HepG2 (cell line): ENCODE measurements at regions not wholly inside any gene's neighbourhood (a gene's known extent, or its start where the extent isn't known, plus 50 kb on each side); places are given as distances from the start of the nearest gene placed in this dataset.

Experiments used
- ATAC-seq: fragments of 200-7000 bp; cut with Tn5 transposase; 3 replicates; pipeline ENCODE4 v1.9.1; 2020; ENCODE audit warnings: mild to moderate bottlenecking, moderate library complexity
- BruUV-seq: library from RNA; stranded (reverse); fragments of 400-500 nt; replicated peaks from 2 replicates; lab custom pipeline; 2021; lab: Mats Ljungman, UMichigan
- CTCF ChIA-PET: fragments of 300-600 bp; formaldehyde crosslinking; extraction: SDS; loops from one replicate; lab custom pipeline; 2021; ENCODE audit warnings: low total read pairs, inconsistent platforms, low intra/inter-chr PET ratio; lab: Yijun Ruan, JAX
- POLR2A ChIA-PET: fragments of 350-600 bp; sonication (Branson Sonifier 250); formaldehyde crosslinking; loops from one replicate; lab custom pipeline; 2020; ENCODE audit warnings: antibody characterized with exemption, inconsistent platforms; lab: Yijun Ruan, JAX
- DNase-seq: peaks from one replicate; pipeline ENCODE4 v3.0.0-alpha.2; 2015; ENCODE audit warnings: low spot score
- FAIRE-seq: peaks from 3 replicates; lab custom pipeline; 2011; peaks lifted over from hg19 to GRCh38; lab: Jason Lieb, UNC
- H2AFZ ChIP-seq: one replicate; pipeline ENCODE4 v1.6.1; 2011; ENCODE audit warnings: low read length, inconsistent platforms
- H3K27ac ChIP-seq: fragments of 300-600 bp; 3 replicates; pipeline ENCODE4 v1.8.0; 2011; ENCODE audit warnings: mixed run types, mild to moderate bottlenecking, mixed read lengths, low read length, inconsistent platforms; ENCODE audit not compliant: insufficient read depth; ENCODE audit errors: extremely low read length
- H3K27me3 ChIP-seq, 2 experiments: fragments of 200-600 bp in 1 of 2; 2 replicates in 1 of 2; 3 replicates in 1 of 2; pipeline versions ENCODE4 v1.6.0 to v1.8.0; 2011; ENCODE audit warnings: low read length in 2 of 2, mild to moderate bottlenecking in 2 of 2, moderate library complexity in 2 of 2, inconsistent platforms in 1 of 2; ENCODE audit not compliant: insufficient read depth in 2 of 2, control insufficient read depth in 1 of 2
- H3K36me3 ChIP-seq, 2 experiments: fragments of 200-600 bp in 1 of 2; replicated peaks in 1 of 2; 2 replicates in 1 of 2; 3 replicates in 1 of 2; pipeline versions ENCODE4 v1.5.1 to v1.8.0; 2011; ENCODE audit warnings: low read length in 2 of 2, inconsistent platforms in 1 of 2; ENCODE audit not compliant: insufficient read depth in 2 of 2, control insufficient read depth in 1 of 2
- H3K4me1 ChIP-seq: 2 replicates; pipeline ENCODE4 v1.5.1; 2012; ENCODE audit warnings: low read length, inconsistent platforms; ENCODE audit not compliant: insufficient read depth
- H3K4me2 ChIP-seq: 2 replicates; pipeline ENCODE4 v1.6.0; 2011; ENCODE audit warnings: low read depth, low read length, inconsistent platforms
- H3K4me3 ChIP-seq, 3 experiments: fragments of 200-600 bp in 1 of 3; sonication (generic), shearing (Covaris generic) in 1 of 3; replicated peaks in 1 of 3; 2 replicates each; pipeline ENCODE4 v1.5.1; 2011 to 2016; ENCODE audit warnings: low read length in 3 of 3, inconsistent platforms in 2 of 3, low read depth in 2 of 3, mild to moderate bottlenecking in 2 of 3, control low read depth in 1 of 3, mixed read lengths in 1 of 3; ENCODE audit not compliant: insufficient read depth in 1 of 3
- H3K79me2 ChIP-seq: one replicate; pipeline ENCODE4 v1.6.1; 2011; ENCODE audit warnings: low read length, inconsistent platforms; ENCODE audit not compliant: insufficient read depth
- H3K9ac ChIP-seq: 2 replicates; pipeline ENCODE4 v1.6.0; 2011; ENCODE audit warnings: mild to moderate bottlenecking, low read depth, low read length, inconsistent platforms; ENCODE audit not compliant: insufficient read depth
- H3K9me3 ChIP-seq: 2 replicates; pipeline ENCODE4 v1.5.1; 2012; ENCODE audit warnings: mild to moderate bottlenecking, low read length
- H4K20me1 ChIP-seq: 2 replicates; pipeline ENCODE4 v1.6.0; 2011; ENCODE audit warnings: inconsistent platforms, mild to moderate bottlenecking, low read length, moderate library complexity; ENCODE audit not compliant: insufficient read depth
- FOXO1 ChIP-seq: sonication (generic); formaldehyde crosslinking; IDR thresholded peaks from 2 replicates; pipeline ENCODE4 v1.4.0; 2020; ENCODE audit warnings: missing genetic modification reagents
- FOXO4 ChIP-seq: sonication (generic); formaldehyde crosslinking; conservative IDR thresholded peaks from 2 replicates; pipeline ENCODE4 v1.8.1; 2023; ENCODE audit warnings: missing genetic modification reagents
- HIVEP1 ChIP-seq: sonication (generic); formaldehyde crosslinking; IDR thresholded peaks from 2 replicates; pipeline ENCODE4 v1.4.0; 2020; ENCODE audit warnings: mild to moderate bottlenecking, missing genetic modification reagents
- KAT8 ChIP-seq: IDR thresholded peaks from 2 replicates; pipeline ENCODE4 v1.6.1; 2016; ENCODE audit warnings: missing genetic modification reagents, missing compliant biosample characterization
- KLF9 ChIP-seq: IDR thresholded peaks from 2 replicates; pipeline ENCODE4 v1.6.1; 2016; ENCODE audit warnings: low read depth
- MIER3 ChIP-seq: IDR thresholded peaks from 2 replicates; pipeline ENCODE4 v1.6.1; 2016; ENCODE audit warnings: missing compliant biosample characterization, borderline replicate concordance
- PRPF4 ChIP-seq: fragments of 200-400 bp; formaldehyde crosslinking; IDR thresholded peaks from 2 replicates; pipeline ENCODE4 v1.6.1; 2016; ENCODE audit warnings: low read length, low read depth; ENCODE audit not compliant: poor library complexity, severe bottlenecking
- SMC3 ChIP-seq: IDR thresholded peaks from 2 replicates; pipeline ENCODE4 v1.6.1; 2011; ENCODE audit warnings: low read length, improper control_type of control experiment
- UBTF ChIP-seq: sonication (generic); formaldehyde crosslinking; IDR thresholded peaks from 2 replicates; pipeline ENCODE4 v1.4.0; 2020; ENCODE audit warnings: mild to moderate bottlenecking, missing genetic modification reagents
- YY1 ChIP-seq: IDR thresholded peaks from 2 replicates; pipeline ENCODE4 v1.6.1; 2011; ENCODE audit warnings: low read length, low read depth, moderate library complexity, mild to moderate bottlenecking; ENCODE audit not compliant: insufficient read depth, insufficient replicate concordance
- ZBTB20 ChIP-seq: sonication (generic); formaldehyde crosslinking; IDR thresholded peaks from 2 replicates; pipeline ENCODE4 v1.8.1; 2023; ENCODE audit warnings: missing genetic modification reagents, low read depth, mild to moderate bottlenecking, borderline replicate concordance
- ZMYM4 ChIP-seq: sonication (generic); formaldehyde crosslinking; IDR thresholded peaks from 2 replicates; pipeline ENCODE4 v1.8.1; 2023; ENCODE audit warnings: mild to moderate bottlenecking, missing genetic modification reagents
- ZNF260 ChIP-seq: sonication (generic); formaldehyde crosslinking; IDR thresholded peaks from 2 replicates; pipeline ENCODE4 v1.4.0; 2020; ENCODE audit warnings: missing genetic modification reagents, low read depth, mild to moderate bottlenecking, borderline replicate concordance
- ZNF296 ChIP-seq: sonication (generic); formaldehyde crosslinking; conservative IDR thresholded peaks from 2 replicates; pipeline ENCODE4 v1.5.0; 2020; ENCODE audit warnings: mild to moderate bottlenecking, missing genetic modification reagents
- ZNF337 ChIP-seq: sonication (generic); formaldehyde crosslinking; IDR thresholded peaks from 2 replicates; pipeline ENCODE4 v1.5.1; 2020; ENCODE audit warnings: missing genetic modification reagents, low read depth, mild to moderate bottlenecking, borderline replicate concordance
- ZNF383 ChIP-seq: sonication (generic); formaldehyde crosslinking; IDR thresholded peaks from 2 replicates; pipeline ENCODE4 v1.4.0; 2020; ENCODE audit warnings: missing genetic modification reagents, mild to moderate bottlenecking, borderline replicate concordance
- ZNF660 ChIP-seq: sonication (generic); formaldehyde crosslinking; IDR thresholded peaks from 2 replicates; pipeline ENCODE4 v1.5.1; 2020; ENCODE audit warnings: mild to moderate bottlenecking, low read depth, missing genetic modification reagents, borderline replicate concordance
- ZNF768 ChIP-seq: sonication (generic); formaldehyde crosslinking; IDR thresholded peaks from 2 replicates; pipeline ENCODE4 v1.4.0; 2020; ENCODE audit warnings: missing genetic modification reagents
- WGBS: methylation state at CpG from one replicate; pipeline ENCODE4 v1.1.6; 2017; ENCODE audit warnings: low lambda C conversion rate; 5-methylcytosine and 5-hydroxymethylcytosine counted together
- in situ Hi-C: cut with HindIII; loops from 2 replicates; pipeline ENCODE4 v1.10.0; 2017; ENCODE audit warnings: low pct_unique_long_range_greater_than_20kb; ENCODE audit not compliant: extremely low pct_ligation_motif_present
- intact Hi-C: fragments of 100-400 bp; cut with micrococcal nuclease; formaldehyde crosslinking; loops from one replicate; pipeline ENCODE4 v1.10.0; 2022; ENCODE audit not compliant: unreplicated experiment

DNA sequence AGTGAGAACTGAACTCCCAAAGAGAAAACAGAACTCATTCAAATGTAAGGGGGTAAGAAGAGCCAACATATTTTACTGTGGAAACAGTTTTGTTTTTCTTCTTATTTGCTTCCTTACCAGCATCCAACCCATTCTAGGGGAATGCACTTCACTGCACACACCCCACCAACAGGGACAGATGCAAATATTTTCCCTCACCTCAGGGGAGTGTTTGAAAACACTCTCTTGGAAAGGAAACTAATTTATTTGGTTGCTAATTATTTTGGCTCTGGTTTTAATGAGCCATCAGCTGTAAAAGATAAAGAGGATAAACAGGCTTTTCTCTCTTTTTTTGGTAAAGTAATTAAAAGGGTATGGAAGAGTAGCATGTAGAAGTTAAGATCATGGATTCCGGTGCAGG lies 413.4 kb downstream of the MAN2A1 start:
- H3K4me1 ChIP-seq = peaks cover 39% of the 10 kb centered on the region
- no peak overlapping the region for H3K4me2 ChIP-seq
- FAIRE-seq = no peak
- TF ChIP-seq HIVEP1 (CRISPR knock-in tag) (no peak), ZNF337 (CRISPR knock-in tag) (no peak), ZNF383 (CRISPR knock-in tag) (no peak), KAT8 (CRISPR knock-in tag) (no peak), ZNF768 (CRISPR knock-in tag) (no peak), ZNF296 (CRISPR knock-in tag) (no peak), UBTF (CRISPR knock-in tag) (no peak), ZBTB20 (CRISPR knock-in tag) (no peak), MIER3 (no peak), ZNF660 (CRISPR knock-in tag) (no peak), YY1 (no peak), SMC3 (no peak), KLF9 (CRISPR knock-in tag) (no peak), FOXO1 (CRISPR knock-in tag) (no peak), ZMYM4 (CRISPR knock-in tag) (no peak), ZNF260 (no peak), PRPF4 (no peak), FOXO4 (CRISPR knock-in tag) (no peak)
- intact Hi-C loops = no loop called here
- no peak overlapping the region for H3K9ac ChIP-seq
- ATAC-seq = no peak
- CTCF ChIA-PET = no interaction called here
- no peaks in the 10 kb centered on the region for H3K79me2 ChIP-seq
- POLR2A ChIA-PET = no interaction called here
- H4K20me1 ChIP-seq = no peaks in the 10 kb centered on the region
- H2AFZ ChIP-seq = no peak overlapping the region
- H3K4me3 ChIP-seq = no peak overlapping the region
- no peak for DNase-seq
- H3K36me3 ChIP-seq = no peaks in the 10 kb centered on the region
- H3K9me3 ChIP-seq = no peaks in the 10 kb centered on the region
- no TSS peak for BruUV-seq
- no peak overlapping the region for H3K27ac ChIP-seq
- 100% methylated on average over 1 of the region's 1 CpG for WGBS
- H3K27me3 ChIP-seq = no peaks in the 10 kb centered on the region
- in situ Hi-C loops = no loop called here
